Suprapubic skin (tissue), 4 donors: ENCODE measurements at regions not wholly inside any gene's neighbourhood (a gene's known extent, or its start where the extent isn't known, plus 50 kb on each side); places are given as distances from the start of the nearest gene placed in this dataset.

Experiments used
- DNase-seq, 2 donors: peaks; one replicate each; pipeline ENCODE4 v3.0.0-alpha.2; 2019; ENCODE audit warnings: low spot score in 2 of 2
- H3K27ac ChIP-seq: fragments of 200-600 bp; sonication (generic); one replicate; pipeline ENCODE4 v1.5.1; 2019
- H3K27me3 ChIP-seq: fragments of 200-600 bp; sonication (generic); one replicate; pipeline ENCODE4 v1.5.1; 2019
- H3K36me3 ChIP-seq: fragments of 200-600 bp; sonication (generic); one replicate; pipeline ENCODE4 v1.5.1; 2019
- H3K4me1 ChIP-seq: fragments of 200-600 bp; sonication (generic); one replicate; pipeline ENCODE4 v1.5.1; 2019
- H3K4me3 ChIP-seq: fragments of 200-600 bp; sonication (generic); one replicate; pipeline ENCODE4 v1.5.1; 2019; ENCODE audit warnings: mild to moderate bottlenecking
- H3K9me3 ChIP-seq: fragments of 200-600 bp; sonication (generic); one replicate; pipeline ENCODE4 v1.5.1; 2019
- CTCF ChIP-seq, 2 donors: fragments of 200-600 bp in 1 of 2; fragments of 450-650 bp in 1 of 2; sonication (generic) in 1 of 2; IDR thresholded peaks; one replicate each; pipeline ENCODE4 v1.5.1; 2016 to 2019; ENCODE audit warnings: antibody characterized with exemption in 2 of 2, mild to moderate bottlenecking in 1 of 2, moderate library complexity in 1 of 2
- EP300 ChIP-seq: sonication (generic); formaldehyde crosslinking; IDR thresholded peaks from one replicate; pipeline ENCODE4 v1.6.1; 2017; ENCODE audit warnings: antibody characterized with exemption
- POLR2A ChIP-seq, 2 donors: fragments of 450-650 bp; IDR thresholded peaks; one replicate each; pipeline ENCODE4 v1.6.1; 2017; ENCODE audit warnings: antibody characterized with exemption in 2 of 2, mild to moderate bottlenecking in 2 of 2, moderate library complexity in 2 of 2
- POLR2AphosphoS5 ChIP-seq, 3 donors: sonication (generic); formaldehyde crosslinking; IDR thresholded peaks; one replicate each; pipeline ENCODE4 v1.6.1; 2017; ENCODE audit warnings: antibody characterized with exemption in 3 of 3
- WGBS: methylation state at CpG from one replicate; pipeline ENCODE4 v1.1.5; 2018; 5-methylcytosine and 5-hydroxymethylcytosine counted together

- no peak for DNase-seq
- WGBS: 80% methylated on average over 3 of the region's 3 CpGs
- no peak overlapping the region for H3K4me3 ChIP-seq
Observed at GRCh38 chr2:23297112-23297511, 87.9 kb upstream of the KLHL29 start.

GRCh38 chr2:23298551-23298950 is 86.4 kb upstream of the KLHL29 start:
- Histone ChIP-seq H3K9me3 (no peaks in the 10 kb centered on the region), H3K27me3 (peaks cover 5% of the 10 kb centered on the region), H3K27ac (no peak overlapping the region), H3K36me3 (no peaks in the 10 kb centered on the region), H3K4me1 (peaks cover 7% of the 10 kb centered on the region), H3K4me3 (no peak overlapping the region)
- no peak for DNase-seq
- TF ChIP-seq POLR2AphosphoS5 (IDR thresholded peaks at IDR 0.05): no peak
- no peak for TF ChIP-seq CTCF (IDR thresholded peaks at IDR 0.05)
- no peak for TF ChIP-seq EP300
- TF ChIP-seq POLR2A (IDR thresholded peaks at IDR 0.05): no peak
- WGBS: 87% methylated on average over 5 of the region's 6 CpGs

More at GRCh38 chr2:23297112-23297511, 87.9 kb upstream of the KLHL29 start:
- Histone ChIP-seq H3K4me1 (peaks cover 14% of the 10 kb centered on the region), H3K27me3 (peaks cover 5% of the 10 kb centered on the region), H3K27ac (no peak overlapping the region), H3K9me3 (no peaks in the 10 kb centered on the region), H3K36me3 (no peaks in the 10 kb centered on the region)
- TF ChIP-seq CTCF (IDR thresholded peaks at IDR 0.05) (no peak), POLR2AphosphoS5 (IDR thresholded peaks at IDR 0.05) (no peak), EP300 (no peak), POLR2A (IDR thresholded peaks at IDR 0.05) (no peak)

- Histone ChIP-seq H3K9me3 (no peaks in the 10 kb centered on the region), H3K36me3 (no peaks in the 10 kb centered on the region), H3K4me1 (no peaks in the 10 kb centered on the region), H3K27ac (no peak overlapping the region), H3K27me3 (peaks cover 5% of the 10 kb centered on the region), H3K4me3 (no peak overlapping the region)
- TF ChIP-seq POLR2A (IDR thresholded peaks at IDR 0.05) (no peak), POLR2AphosphoS5 (IDR thresholded peaks at IDR 0.05) (no peak), CTCF (IDR thresholded peaks at IDR 0.05) (no peak), EP300 (no peak)
- DNase-seq: no peak
- WGBS: 88% methylated on average over 6 of the region's 8 CpGs
Observed at GRCh38 chr2:23299476-23300195, 85.3 kb upstream of the KLHL29 start.

GRCh38 chr2:23301136-23301535 is 83.8 kb upstream of the KLHL29 start:
- Histone ChIP-seq H3K4me3 (no peak overlapping the region), H3K4me1 (no peaks in the 10 kb centered on the region), H3K36me3 (no peaks in the 10 kb centered on the region), H3K27ac (no peak overlapping the region), H3K9me3 (no peaks in the 10 kb centered on the region), H3K27me3 (peaks cover 11% of the 10 kb centered on the region)
- no peak for DNase-seq
- TF ChIP-seq POLR2A (IDR thresholded peaks at IDR 0.05) (no peak), POLR2AphosphoS5 (IDR thresholded peaks at IDR 0.05) (no peak), CTCF (IDR thresholded peaks at IDR 0.05) (no peak), EP300 (no peak)

- no peaks in the 10 kb centered on the region for H3K36me3 ChIP-seq
- TF ChIP-seq EP300: no peak
- TF ChIP-seq POLR2A (IDR thresholded peaks at IDR 0.05): no peak
- TF ChIP-seq CTCF (IDR thresholded peaks at IDR 0.05): no peak
- TF ChIP-seq POLR2AphosphoS5 (IDR thresholded peaks at IDR 0.05): no peak
- H3K4me1 ChIP-seq: no peaks in the 10 kb centered on the region
- no peak overlapping the region for H3K27ac ChIP-seq
- H3K4me3 ChIP-seq: no peak overlapping the region
- no peaks in the 10 kb centered on the region for H3K9me3 ChIP-seq
- DNase-seq: no peak
- peaks cover 11% of the 10 kb centered on the region for H3K27me3 ChIP-seq
Observed at GRCh38 chr2:23302591-23302990, 82.4 kb upstream of the KLHL29 start.
